Hematopoietic multipotent progenitor cell treated with erythropoietin and hydrocortisone succinate and interleukin-3 and kit ligand, for 6 days (in vitro differentiated cells): ENCODE measurements at regions not wholly inside any gene's neighbourhood (a gene's known extent, or its start where the extent isn't known, plus 50 kb on each side); places are given as distances from the start of the nearest gene placed in this dataset.

Source experiments
- DNase-seq: peaks from one replicate; pipeline ENCODE4 v3.0.0-alpha.2; 2015

GRCh38 chr11:70918242-70918641 is 334.1 kb downstream of the SHANK2 start:
- no peak for DNase-seq

DNA sequence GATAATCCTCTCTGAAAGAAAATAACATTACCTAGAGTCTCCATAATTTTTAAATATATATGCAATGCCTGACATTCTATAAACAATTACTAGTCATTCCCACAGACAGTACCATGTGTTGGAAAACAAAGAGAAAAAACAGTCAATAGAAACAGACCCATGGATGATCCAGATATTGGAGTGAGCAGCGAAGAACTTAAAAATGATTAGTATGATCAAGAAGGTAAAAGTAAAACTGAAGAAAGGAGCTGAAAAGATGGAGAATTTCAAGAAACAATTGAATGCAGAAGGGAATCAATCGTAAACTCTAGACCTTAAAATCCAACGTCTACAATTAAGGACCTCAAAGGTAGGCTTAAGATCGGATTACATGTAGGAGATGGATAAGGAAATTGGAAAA is 330.6 kb downstream of the SHANK2 start:
- no peak for DNase-seq

- no peak for DNase-seq
These were observed 328.3 kb downstream of the SHANK2 start for GRCh38 chr11:70924108-70924507.

- no peak for DNase-seq
These were observed 327.1 kb downstream of the SHANK2 start for GRCh38 chr11:70925238-70925637.

DNA sequence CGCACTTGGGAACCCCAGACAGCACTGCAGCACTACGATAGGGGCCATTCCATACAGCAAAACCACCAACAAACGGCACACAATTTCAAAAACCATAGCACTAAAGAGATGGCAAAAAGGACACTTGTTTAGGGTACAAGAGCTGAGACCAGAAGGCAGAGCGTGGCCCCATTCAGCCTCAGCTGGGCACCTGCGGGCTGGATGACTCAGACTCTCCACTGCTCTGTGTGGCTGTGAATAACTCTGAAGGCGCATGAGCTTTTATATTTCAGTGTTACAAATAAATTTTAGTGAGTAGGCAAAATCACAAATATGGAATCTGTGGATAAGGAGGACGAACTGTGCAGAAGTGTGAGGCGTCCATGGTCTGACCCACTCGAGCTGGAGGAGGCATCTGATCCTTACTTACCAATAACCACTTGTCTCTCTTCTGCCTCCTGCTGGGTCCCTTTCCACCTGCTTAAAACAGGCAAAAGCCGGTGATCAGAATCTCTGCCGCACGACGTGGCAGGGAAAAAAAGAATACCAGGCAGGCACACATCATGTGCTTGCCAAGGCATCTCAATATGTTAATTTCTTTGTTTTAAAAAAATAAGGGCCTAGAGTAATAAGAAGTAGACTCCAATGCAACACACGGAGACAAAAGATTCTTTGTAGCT is 325.7 kb downstream of the SHANK2 start:
- no peak for DNase-seq

DNA sequence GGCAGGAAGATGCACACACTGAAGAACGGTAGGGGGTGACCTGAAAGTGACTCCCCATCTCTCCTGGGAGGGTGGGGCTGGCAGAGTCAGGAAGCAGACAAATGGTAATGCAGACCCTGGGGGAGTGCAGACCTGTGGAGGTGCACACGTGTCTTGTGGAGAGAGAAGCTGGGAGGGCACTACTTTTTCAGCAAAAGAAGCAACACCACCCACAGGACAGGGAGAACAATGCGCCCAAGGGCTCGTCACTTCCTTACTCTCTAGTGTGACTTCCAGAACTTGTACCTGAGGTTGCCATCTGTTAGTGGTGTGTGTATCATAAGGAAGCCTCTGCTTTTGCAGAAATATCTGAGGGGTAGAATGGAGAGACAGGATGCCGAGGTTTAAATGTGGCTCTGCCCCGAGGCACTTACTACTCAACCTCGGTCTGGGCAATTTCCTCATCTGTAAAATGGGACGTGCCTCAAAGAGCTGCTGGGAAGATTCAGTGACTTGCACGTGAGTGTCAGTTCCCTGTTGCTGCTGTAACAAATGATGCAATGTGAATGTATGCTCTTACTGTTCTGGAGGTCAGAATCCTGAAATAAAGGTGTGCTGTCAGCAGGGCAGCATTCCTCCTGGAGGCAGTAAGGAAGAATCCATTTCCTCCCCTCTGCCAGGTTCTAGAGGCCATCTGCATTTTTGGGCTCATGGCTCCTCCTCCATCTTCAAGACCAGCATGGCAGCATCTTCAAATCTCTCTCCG is 323.4 kb downstream of the SHANK2 start:
- DNase-seq, result no peak

DNA sequence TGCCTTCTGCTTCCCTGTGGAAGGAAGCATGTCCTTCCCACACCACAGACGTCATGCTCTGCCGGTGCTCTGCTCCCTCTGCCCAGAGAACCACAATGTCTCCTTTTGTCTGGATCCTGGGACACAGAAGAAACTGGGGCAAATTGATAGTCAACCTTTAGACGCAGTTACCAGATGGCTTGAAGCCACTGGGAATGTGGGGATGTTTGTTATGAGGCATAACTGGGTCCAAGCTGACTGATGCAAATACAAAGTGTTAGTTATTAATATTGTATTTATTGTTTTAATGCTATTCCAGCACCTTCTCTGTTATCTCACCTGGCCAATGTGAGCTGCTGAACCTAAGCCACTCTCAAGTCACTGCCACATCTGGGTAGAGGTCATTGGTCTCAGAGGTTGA is 322.2 kb downstream of the SHANK2 start:
- DNase-seq, result no peak

GRCh38 chr11:70931430-70931829 is 320.9 kb downstream of the SHANK2 start:
- DNase-seq, result no peak

GRCh38 chr11:70933981-70934583 is 318.3 kb downstream of the SHANK2 start:
- DNase-seq, result no peak

GRCh38 chr11:70935006-70935768 is 317.2 kb downstream of the SHANK2 start:
- no peak for DNase-seq

DNA sequence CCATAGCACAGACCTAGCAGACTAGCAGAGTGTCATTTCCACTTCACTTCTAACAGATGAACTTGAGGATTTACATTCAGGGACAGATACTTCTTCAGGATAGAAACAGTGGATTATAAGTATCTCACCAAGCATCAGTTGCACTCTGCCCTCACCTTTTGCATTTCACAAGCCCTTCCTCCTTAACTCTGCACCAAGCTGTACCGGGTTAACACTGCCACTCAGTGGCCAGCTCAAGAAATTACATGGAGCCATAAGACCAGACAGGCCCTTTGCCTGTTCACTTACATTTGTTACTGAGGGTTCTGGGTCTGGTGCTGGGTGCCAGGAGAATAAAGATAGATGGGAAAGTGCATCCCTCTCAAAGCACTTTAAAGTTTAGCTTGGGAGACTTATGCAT is 309.8 kb downstream of the SHANK2 start:
- DNase-seq, result peak; percentile 2

GRCh38 chr11:70944141-70944540 is 308.2 kb downstream of the SHANK2 start:
- DNase-seq, result no peak

DNA sequence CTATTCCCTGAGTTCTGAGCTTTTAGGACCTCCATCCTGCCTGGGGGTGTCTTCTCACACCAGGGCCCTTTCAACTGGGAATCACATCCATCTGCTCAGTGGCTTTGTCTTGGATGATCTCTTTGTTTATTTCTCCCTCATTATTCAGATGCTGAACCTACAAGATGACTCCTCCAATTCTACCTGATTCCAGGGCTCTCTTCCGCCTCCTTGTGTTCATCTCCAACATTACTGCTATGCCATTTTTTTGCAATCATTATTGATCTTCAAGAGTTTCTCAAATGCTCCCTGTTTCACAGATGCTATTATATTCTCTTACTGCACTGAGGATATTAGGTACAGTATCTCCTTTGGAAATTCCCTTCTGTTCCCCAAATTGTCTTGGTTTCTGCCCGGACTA is 307.7 kb downstream of the SHANK2 start:
- no peak for DNase-seq

GRCh38 chr11:70948398-70948797 is 304.0 kb downstream of the SHANK2 start:
- DNase-seq, result no peak

- no peak for DNase-seq
These were observed 303.4 kb downstream of the SHANK2 start for GRCh38 chr11:70948855-70949531.

DNA sequence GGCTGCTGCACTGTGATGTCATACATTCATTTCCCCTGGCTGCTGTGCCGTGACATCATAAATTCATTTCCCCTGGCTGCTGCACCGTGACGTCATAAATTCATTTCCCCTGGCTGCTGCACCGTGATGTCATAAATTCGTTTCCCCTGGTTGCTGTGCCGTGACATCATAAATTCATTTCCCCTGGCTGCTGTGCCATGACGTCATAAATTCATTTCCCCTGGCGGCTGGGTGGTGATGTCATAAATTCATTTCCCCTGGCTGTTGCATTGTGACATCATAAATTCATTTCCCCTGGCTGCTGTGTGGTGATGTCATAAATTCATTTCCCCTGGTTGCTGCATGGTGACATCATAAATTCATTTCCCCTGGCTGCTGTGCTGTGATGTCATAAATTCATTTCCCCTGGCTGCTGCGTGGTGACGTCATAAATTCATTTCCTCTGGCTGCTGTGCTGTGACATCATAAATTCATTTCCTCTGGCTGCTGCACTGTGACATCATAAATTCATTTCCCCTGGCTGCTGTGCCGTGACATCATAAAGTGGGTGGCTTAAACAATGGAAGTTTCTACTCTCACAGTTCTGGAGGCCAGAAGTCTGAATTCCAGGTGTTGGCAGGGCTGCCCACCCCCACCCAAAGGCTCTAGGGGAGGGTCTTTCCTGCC is 301.1 kb downstream of the SHANK2 start:
- DNase-seq, result no peak

DNA sequence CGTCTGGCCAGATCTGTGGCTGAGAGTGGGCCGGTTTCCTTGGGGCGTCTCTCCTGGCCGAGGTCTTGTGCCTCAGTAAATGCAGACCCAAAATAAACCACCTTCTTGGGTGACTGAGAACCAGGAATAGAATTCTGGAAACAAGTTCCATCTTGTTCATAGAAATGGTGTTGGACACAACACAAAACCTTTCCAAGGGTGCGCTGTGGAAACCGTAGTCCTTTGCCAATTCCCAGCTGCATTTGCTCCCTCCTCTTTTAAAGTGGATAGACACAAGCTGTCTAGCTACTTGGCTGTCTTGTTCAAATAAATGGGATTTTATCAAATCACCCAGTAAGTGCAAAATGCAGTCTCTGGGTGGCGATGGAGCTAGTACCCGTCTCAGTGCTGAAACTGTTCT is 300.2 kb downstream of the SHANK2 start:
- no peak for DNase-seq

DNA sequence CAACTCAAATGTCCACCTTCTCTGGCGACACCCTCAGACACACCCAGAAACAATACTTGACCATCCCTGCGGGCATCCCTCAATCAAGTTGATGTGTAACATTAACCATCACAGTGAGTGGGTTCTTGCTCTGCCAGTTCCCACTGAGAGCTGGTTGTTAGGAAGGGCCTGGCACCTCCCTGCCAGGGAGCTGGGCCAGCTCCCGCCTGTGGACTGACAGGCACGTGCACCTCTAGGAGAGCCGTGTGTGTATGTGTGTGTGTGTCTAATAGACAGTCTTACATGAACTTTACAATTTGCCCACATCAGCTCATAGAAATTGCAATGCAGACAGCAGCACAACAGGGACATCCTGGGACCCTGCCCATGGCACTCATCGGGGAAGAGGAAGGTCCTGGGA is 298.7 kb downstream of the SHANK2 start:
- DNase-seq, result no peak

GRCh38 chr11:70954471-70954870 is 297.9 kb downstream of the SHANK2 start:
- no peak for DNase-seq
